Keratinocyte (primary cell): ENCODE measurements at regions not wholly inside any gene's neighbourhood (a gene's known extent, or its start where the extent isn't known, plus 50 kb on each side); places are given as distances from the start of the nearest gene placed in this dataset.

Experiments
- DNase-seq: peaks from one replicate; pipeline ENCODE4 v3.0.0-alpha.2; 2011; ENCODE audit warnings: low read depth, missing footprints, low spot score
- FAIRE-seq: peaks from 2 replicates; lab custom pipeline; 2011; peaks lifted over from hg19 to GRCh38; lab: Jason Lieb, UNC
- H2AFZ ChIP-seq: 2 replicates; pipeline ENCODE4 v1.6.0; 2012; ENCODE audit warnings: low read length, control low read depth, inconsistent platforms; ENCODE audit not compliant: control insufficient read depth
- H3K27ac ChIP-seq: 2 replicates; pipeline ENCODE4 v1.5.1; 2011; ENCODE audit warnings: low read length; ENCODE audit not compliant: control insufficient read depth, insufficient read depth
- H3K27me3 ChIP-seq: 3 replicates; pipeline ENCODE4 v1.6.0; 2011; ENCODE audit warnings: low read length; ENCODE audit not compliant: control insufficient read depth, insufficient read depth; ENCODE audit errors: extremely low read depth
- H3K36me3 ChIP-seq, 2 experiments: 2 replicates in 1 of 2; 3 replicates in 1 of 2; pipeline ENCODE4 v1.5.1; 2011; ENCODE audit warnings: low read length in 2 of 2, mild to moderate bottlenecking in 1 of 2; ENCODE audit not compliant: control insufficient read depth in 2 of 2, insufficient read depth in 2 of 2; ENCODE audit errors: extremely low read depth in 1 of 2
- H3K4me1 ChIP-seq: 3 replicates; pipeline ENCODE4 v1.5.1; 2011; ENCODE audit warnings: low read length; ENCODE audit not compliant: control insufficient read depth, insufficient read depth; ENCODE audit errors: extremely low read depth
- H3K4me2 ChIP-seq: 3 replicates; pipeline ENCODE4 v1.6.0; 2011; ENCODE audit warnings: low read depth, low read length; ENCODE audit not compliant: control insufficient read depth, insufficient read depth; ENCODE audit errors: extremely low read depth
- H3K4me3 ChIP-seq, 3 experiments: fragments of 200-600 bp in 1 of 3; sonication (generic) in 1 of 3; 2 replicates in 2 of 3; 3 replicates in 1 of 3; pipeline ENCODE4 v1.5.1; 2011 to 2016; ENCODE audit warnings: low read length in 3 of 3, mild to moderate bottlenecking in 3 of 3, control low read depth in 2 of 3, inconsistent platforms in 1 of 3, low read depth in 1 of 3, mixed read lengths in 1 of 3, mixed run types in 1 of 3, moderate library complexity in 1 of 3; ENCODE audit not compliant: control insufficient read depth in 2 of 3, insufficient read depth in 2 of 3; ENCODE audit errors: extremely low read depth in 1 of 3
- H3K79me2 ChIP-seq: 2 replicates; pipeline ENCODE4 v1.6.0; 2012; ENCODE audit warnings: low read length; ENCODE audit not compliant: control insufficient read depth, insufficient read depth
- H3K9ac ChIP-seq: 3 replicates; pipeline ENCODE4 v1.6.0; 2011; ENCODE audit warnings: low read length; ENCODE audit not compliant: control insufficient read depth, insufficient read depth; ENCODE audit errors: extremely low read depth
- H3K9me1 ChIP-seq: 3 replicates; pipeline ENCODE4 v1.6.0; 2011; ENCODE audit warnings: low read length; ENCODE audit not compliant: control insufficient read depth, insufficient read depth; ENCODE audit errors: extremely low read depth
- H3K9me3 ChIP-seq: 2 replicates; pipeline ENCODE4 v1.5.1; 2012; ENCODE audit warnings: low read depth, low read length; ENCODE audit not compliant: control insufficient read depth
- H4K20me1 ChIP-seq: 3 replicates; pipeline ENCODE4 v1.6.0; 2011; ENCODE audit warnings: low read length; ENCODE audit not compliant: control insufficient read depth, insufficient read depth; ENCODE audit errors: extremely low read depth
- CTCF ChIP-seq, 3 experiments: IDR thresholded peaks in 1 of 3; conservative IDR thresholded peaks in 1 of 3; optimal IDR thresholded peaks in 1 of 3; 2 replicates in 2 of 3; 3 replicates in 1 of 3; pipeline versions ENCODE3 to v1.5.1; 2011; ENCODE audit warnings: low read length in 3 of 3, mild to moderate bottlenecking in 3 of 3, moderate library complexity in 2 of 3, control low read depth in 1 of 3, inconsistent platforms in 1 of 3; ENCODE audit not compliant: insufficient read depth in 2 of 3; ENCODE audit errors: extremely low read depth in 1 of 3
- EZH2 ChIP-seq: IDR thresholded peaks from one replicate; pipeline ENCODE4 v1.6.1; 2012; ENCODE audit warnings: inconsistent platforms, mild to moderate bottlenecking, low read length, moderate library complexity
- dilution Hi-C: fragments of 300-500 bp; cut with MboI; formaldehyde crosslinking; loops from one replicate; pipeline ENCODE4 v1.7.0; 2020; ENCODE audit warnings: low sequenced_read_pairs; ENCODE audit not compliant: extremely low pct_ligation_motif_present

- TF ChIP-seq CTCF (optimal IDR thresholded peaks at IDR 0.05 in 1 of 3, IDR thresholded peaks at IDR 0.05 in 1 of 3, conservative IDR thresholded peaks at IDR 0.05 in 1 of 3; ENCODE audit: extremely low read depth in 1 of 3, insufficient read depth in 2 of 3, low read length in 3 of 3): no peak
- no peak for TF ChIP-seq EZH2
- no peaks in the 10 kb centered on the region for H3K79me2 ChIP-seq
- DNase-seq: no peak
- H4K20me1 ChIP-seq: no peaks in the 10 kb centered on the region
- dilution Hi-C loops: no loop called here
- no peak overlapping the region for H3K27ac ChIP-seq
- no peak overlapping the region for H3K9ac ChIP-seq
- H3K9me1 ChIP-seq: no peaks in the 10 kb centered on the region
- peaks cover 18% of the 10 kb centered on the region for H3K4me1 ChIP-seq
- H3K4me2 ChIP-seq: no peak overlapping the region
- no peak overlapping the region for H3K4me3 ChIP-seq
- no peak overlapping the region for H2AFZ ChIP-seq
- no peak for FAIRE-seq
- no peaks in the 10 kb centered on the region for H3K36me3 ChIP-seq
- H3K9me3 ChIP-seq: no peaks in the 10 kb centered on the region
- no peaks in the 10 kb centered on the region for H3K27me3 ChIP-seq
Measured at GRCh38 chr3:13213911-13214846, 140.9 kb upstream of the IQSEC1 start.

- no peak overlapping the region for H3K9ac ChIP-seq
- FAIRE-seq (no peak), DNase-seq (no peak)
- H3K27ac ChIP-seq: no peak overlapping the region
- H3K4me2 ChIP-seq: no peak overlapping the region
- peaks cover 13% of the 10 kb centered on the region for H3K4me1 ChIP-seq
- no peaks in the 10 kb centered on the region for H3K9me3 ChIP-seq
- dilution Hi-C loops: no loop called here
- H4K20me1 ChIP-seq: no peaks in the 10 kb centered on the region
- no peaks in the 10 kb centered on the region for H3K79me2 ChIP-seq
- H3K27me3 ChIP-seq: no peaks in the 10 kb centered on the region
- H3K4me3 ChIP-seq: no peak overlapping the region
- H3K9me1 ChIP-seq: no peaks in the 10 kb centered on the region
- no peak overlapping the region for H2AFZ ChIP-seq
- H3K36me3 ChIP-seq: no peaks in the 10 kb centered on the region
- no peak for TF ChIP-seq EZH2
- TF ChIP-seq CTCF (optimal IDR thresholded peaks at IDR 0.05 in 1 of 3, IDR thresholded peaks at IDR 0.05 in 1 of 3, conservative IDR thresholded peaks at IDR 0.05 in 1 of 3; ENCODE audit: extremely low read depth in 1 of 3, insufficient read depth in 2 of 3, low read length in 3 of 3): no peak
Measured at GRCh38 chr3:13213490-13213889, 140.3 kb upstream of the IQSEC1 start.
